NCI-H1048 (cell line): ENCODE measurements at regions not wholly inside any gene's neighbourhood (a gene's known extent, or its start where the extent isn't known, plus 50 kb on each side); places are given as distances from the start of the nearest gene placed in this dataset.

Experiments
- DNase-seq: peaks from one replicate; lab custom pipeline; 2025; lab: John Stamatoyannopoulos, UW

GRCh38 chr13:82374719-82375118, 1507.6 kb downstream of the SLITRK1 start:
- no peak for DNase-seq

GRCh38 chr13:82370316-82370715, 1512.0 kb downstream of the SLITRK1 start:
- DNase-seq, result no peak

- DNase-seq, result no peak
Measured at GRCh38 chr13:82364525-82364924, 1517.7 kb downstream of the SLITRK1 start.

- DNase-seq, result no peak
Measured at GRCh38 chr13:82358284-82358683, 1524.0 kb downstream of the SLITRK1 start.

- DNase-seq, result no peak
Measured at GRCh38 chr13:82356667-82357410, 1525.4 kb downstream of the SLITRK1 start.

GRCh38 chr13:82344867-82345266, 1537.4 kb downstream of the SLITRK1 start:
- no peak for DNase-seq

- no peak for DNase-seq
Measured at GRCh38 chr13:82341116-82341515, 1541.2 kb downstream of the SLITRK1 start.

- no peak for DNase-seq
Measured at GRCh38 chr13:82330499-82330898, 1551.8 kb downstream of the SLITRK1 start.

GRCh38 chr13:82323101-82323500, 1559.2 kb downstream of the SLITRK1 start:
- no peak for DNase-seq

- no peak for DNase-seq
Measured at GRCh38 chr13:82305588-82305987, 1576.7 kb downstream of the SLITRK1 start.

- DNase-seq, result no peak
Measured at GRCh38 chr13:82298106-82298505, 1584.2 kb downstream of the SLITRK1 start.

- DNase-seq, result no peak
Measured at GRCh38 chr13:82294226-82294625, 1588.0 kb downstream of the SLITRK1 start.

GRCh38 chr13:82292334-82292733, 1589.9 kb downstream of the SLITRK1 start:
- no peak for DNase-seq

- no peak for DNase-seq
Measured at GRCh38 chr13:82291852-82292251, 1590.4 kb downstream of the SLITRK1 start.

- no peak for DNase-seq
Measured at GRCh38 chr13:82275644-82276043, 1606.6 kb downstream of the SLITRK1 start.

- DNase-seq, result no peak
Measured at GRCh38 chr13:82259284-82259683, 1623.0 kb downstream of the SLITRK1 start.

- DNase-seq, result no peak
Measured at GRCh38 chr13:82257790-82258507, 1624.3 kb downstream of the SLITRK1 start.

GRCh38 chr13:82248762-82249161, 1633.5 kb downstream of the SLITRK1 start:
- no peak for DNase-seq

- DNase-seq, result no peak
Measured at GRCh38 chr13:82245860-82246259, 1636.4 kb downstream of the SLITRK1 start.

- DNase-seq, result no peak
Measured at GRCh38 chr13:82224806-82225205, 1657.5 kb downstream of the SLITRK1 start.

GRCh38 chr13:82221621-82222020, 1660.7 kb downstream of the SLITRK1 start:
- DNase-seq, result no peak

- DNase-seq, result no peak
Measured at GRCh38 chr13:82220641-82221040, 1661.6 kb downstream of the SLITRK1 start.

GRCh38 chr13:82216165-82216564, 1666.1 kb downstream of the SLITRK1 start:
- no peak for DNase-seq

GRCh38 chr13:82214341-82214740, 1667.9 kb downstream of the SLITRK1 start:
- DNase-seq, result no peak
